OCI-LY7 (cell line): ENCODE measurements at regions not wholly inside any gene's neighbourhood (a gene's known extent, or its start where the extent isn't known, plus 50 kb on each side); places are given as distances from the start of the nearest gene placed in this dataset.

Experiments
- EZH2phosphoT487 ChIP-seq: fragments of 200-600 bp; sonication (generic); IDR thresholded peaks from 2 replicates; pipeline ENCODE4 v1.6.1; 2018; ENCODE audit warnings: low read depth, borderline replicate concordance, mild to moderate bottlenecking, mixed run types, antibody characterized with exemption, low read length, moderate library complexity, mixed read lengths
- TF ChIP-seq, protein P1 (sequence below): fragments of 200-600 bp; sonication (generic); conservative IDR thresholded peaks from 2 replicates; pipeline ENCODE4 v1.5.1; 2014; ENCODE audit warnings: mild to moderate bottlenecking, antibody characterized with exemption, low read length, moderate library complexity, mixed read lengths

DNA sequence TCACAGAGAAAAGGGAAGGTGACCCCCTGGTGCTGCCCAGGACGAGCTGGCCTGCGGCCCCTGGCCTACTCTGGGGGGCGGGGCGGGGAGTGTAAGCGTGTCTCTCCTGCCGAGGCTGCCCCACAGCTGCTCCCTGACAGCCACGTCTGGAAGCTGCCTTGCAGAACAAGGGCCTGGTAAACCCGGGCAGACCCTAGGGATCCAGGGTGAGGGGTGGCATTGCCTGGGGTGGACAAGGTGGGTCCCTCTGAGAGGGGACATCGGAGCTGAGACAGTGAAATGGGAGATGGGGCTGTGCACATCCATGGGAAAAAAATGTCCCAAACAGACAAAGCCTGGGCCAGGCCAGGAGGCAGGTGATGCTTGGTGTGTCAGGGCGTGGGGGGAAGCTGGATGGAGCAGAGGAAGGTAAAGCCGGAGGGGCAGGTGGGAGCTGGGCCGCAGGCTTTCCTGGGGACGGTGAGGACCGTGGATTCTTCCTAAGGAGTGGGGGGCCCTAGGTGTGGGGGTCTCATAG, 66.0 kb upstream of the HDAC4 start:
- TF ChIP-seq, protein P1, sequence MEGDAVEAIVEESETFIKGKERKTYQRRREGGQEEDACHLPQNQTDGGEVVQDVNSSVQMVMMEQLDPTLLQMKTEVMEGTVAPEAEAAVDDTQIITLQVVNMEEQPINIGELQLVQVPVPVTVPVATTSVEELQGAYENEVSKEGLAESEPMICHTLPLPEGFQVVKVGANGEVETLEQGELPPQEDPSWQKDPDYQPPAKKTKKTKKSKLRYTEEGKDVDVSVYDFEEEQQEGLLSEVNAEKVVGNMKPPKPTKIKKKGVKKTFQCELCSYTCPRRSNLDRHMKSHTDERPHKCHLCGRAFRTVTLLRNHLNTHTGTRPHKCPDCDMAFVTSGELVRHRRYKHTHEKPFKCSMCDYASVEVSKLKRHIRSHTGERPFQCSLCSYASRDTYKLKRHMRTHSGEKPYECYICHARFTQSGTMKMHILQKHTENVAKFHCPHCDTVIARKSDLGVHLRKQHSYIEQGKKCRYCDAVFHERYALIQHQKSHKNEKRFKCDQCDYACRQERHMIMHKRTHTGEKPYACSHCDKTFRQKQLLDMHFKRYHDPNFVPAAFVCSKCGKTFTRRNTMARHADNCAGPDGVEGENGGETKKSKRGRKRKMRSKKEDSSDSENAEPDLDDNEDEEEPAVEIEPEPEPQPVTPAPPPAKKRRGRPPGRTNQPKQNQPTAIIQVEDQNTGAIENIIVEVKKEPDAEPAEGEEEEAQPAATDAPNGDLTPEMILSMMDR, result no peak
- TF ChIP-seq EZH2phosphoT487, result no peak
